ENCODE measurements at regions not wholly inside any gene's neighbourhood (a gene's known extent, or its start where the extent isn't known, plus 50 kb on each side); places are given as distances from the start of the nearest gene placed in this dataset.

- no peaks in the 10 kb centered on the region for H4K20me1 ChIP-seq (ENCODE audit: insufficient read depth, low read length)
- H3K27ac ChIP-seq (ENCODE audit: insufficient read depth, low read length), result no peak overlapping the region
- H4K91ac ChIP-seq (ENCODE audit: insufficient read depth, low read depth, low read length), result no peak overlapping the region
- no peak overlapping the region for H3K18ac ChIP-seq (ENCODE audit: low read depth, low read length)
- intact Hi-C loops (cut with micrococcal nuclease) (no loop called here), dilution Hi-C loops (cut with HindIII; ENCODE audit: low sequenced_read_pairs, unreplicated experiment) (no loop called here), in situ Hi-C loops (cut with MboI; ENCODE audit: low sequenced_read_pairs) (no loop called here)
- no peak overlapping the region for H3K4me3 ChIP-seq (ENCODE audit: insufficient read depth, low read depth, low read length)
- no peaks in the 10 kb centered on the region for H3K27me3 ChIP-seq (ENCODE audit: control insufficient read depth, insufficient read depth, low read length)
- no peak overlapping the region for H2AK9ac ChIP-seq (replicated peaks; ENCODE audit: low read depth, low read length, poor library complexity)
- no peak overlapping the region for H3K4ac ChIP-seq (ENCODE audit: low read depth, low read length)
- CTCF ChIA-PET, result no interaction called here
- POLR2A ChIA-PET (ENCODE audit: unreplicated experiment), result no interaction called here
- no peaks in the 10 kb centered on the region for H3K4me1 ChIP-seq (ENCODE audit: control insufficient read depth, insufficient read depth, low read length)
- H2BK20ac ChIP-seq (ENCODE audit: low read depth, low read length), result no peak overlapping the region
- H3K23ac ChIP-seq (ENCODE audit: low read depth, low read length), result no peak overlapping the region
- no peaks in the 10 kb centered on the region for H3K79me1 ChIP-seq (ENCODE audit: low read depth in 1 of 2, low read length in 2 of 2)
- H3K4me2 ChIP-seq (ENCODE audit: low read depth, low read length), result no peak overlapping the region
- no peak overlapping the region for H3K9ac ChIP-seq (ENCODE audit: low read depth, low read length)
- no peak overlapping the region for H2BK120ac ChIP-seq (ENCODE audit: low read depth, low read length)
- H2AK5ac ChIP-seq (ENCODE audit: low read depth, low read length), result no peak overlapping the region
- TF ChIP-seq MXI1 (IDR thresholded peaks at IDR 0.05; ENCODE audit: borderline replicate concordance, low read depth, low read length), result no peak
- TF ChIP-seq, protein P1, sequence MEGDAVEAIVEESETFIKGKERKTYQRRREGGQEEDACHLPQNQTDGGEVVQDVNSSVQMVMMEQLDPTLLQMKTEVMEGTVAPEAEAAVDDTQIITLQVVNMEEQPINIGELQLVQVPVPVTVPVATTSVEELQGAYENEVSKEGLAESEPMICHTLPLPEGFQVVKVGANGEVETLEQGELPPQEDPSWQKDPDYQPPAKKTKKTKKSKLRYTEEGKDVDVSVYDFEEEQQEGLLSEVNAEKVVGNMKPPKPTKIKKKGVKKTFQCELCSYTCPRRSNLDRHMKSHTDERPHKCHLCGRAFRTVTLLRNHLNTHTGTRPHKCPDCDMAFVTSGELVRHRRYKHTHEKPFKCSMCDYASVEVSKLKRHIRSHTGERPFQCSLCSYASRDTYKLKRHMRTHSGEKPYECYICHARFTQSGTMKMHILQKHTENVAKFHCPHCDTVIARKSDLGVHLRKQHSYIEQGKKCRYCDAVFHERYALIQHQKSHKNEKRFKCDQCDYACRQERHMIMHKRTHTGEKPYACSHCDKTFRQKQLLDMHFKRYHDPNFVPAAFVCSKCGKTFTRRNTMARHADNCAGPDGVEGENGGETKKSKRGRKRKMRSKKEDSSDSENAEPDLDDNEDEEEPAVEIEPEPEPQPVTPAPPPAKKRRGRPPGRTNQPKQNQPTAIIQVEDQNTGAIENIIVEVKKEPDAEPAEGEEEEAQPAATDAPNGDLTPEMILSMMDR (conservative IDR thresholded peaks at IDR 0.05; ENCODE audit: low read depth, low read length), result no peak
- TF ChIP-seq MAFK (IDR thresholded peaks at IDR 0.05; ENCODE audit: low read depth, low read length), result no peak
- no peak for TF ChIP-seq ELK1 (IDR thresholded peaks at IDR 0.05; ENCODE audit: borderline replicate concordance, low read depth, low read length)
- TF ChIP-seq RCOR1 (IDR thresholded peaks at IDR 0.05; ENCODE audit: insufficient replicate concordance, low read length), result no peak
- TF ChIP-seq RFX5 (IDR thresholded peaks at IDR 0.05; ENCODE audit: low read depth, low read length), result no peak
- TF ChIP-seq CEBPB (IDR thresholded peaks at IDR 0.05; ENCODE audit: low read depth, low read length), result no peak
- TF ChIP-seq CHD1 (IDR thresholded peaks at IDR 0.05; ENCODE audit: low read depth, low read length), result no peak
- TF ChIP-seq POLR2A (IDR thresholded peaks at IDR 0.05; ENCODE audit: low read depth, low read length), result no peak
- TF ChIP-seq BHLHE40 (IDR thresholded peaks at IDR 0.05; ENCODE audit: low read depth, low read length), result no peak
- TF ChIP-seq SMC3 (IDR thresholded peaks at IDR 0.05; ENCODE audit: low read depth, low read length), result no peak
- TF ChIP-seq, protein P2, sequence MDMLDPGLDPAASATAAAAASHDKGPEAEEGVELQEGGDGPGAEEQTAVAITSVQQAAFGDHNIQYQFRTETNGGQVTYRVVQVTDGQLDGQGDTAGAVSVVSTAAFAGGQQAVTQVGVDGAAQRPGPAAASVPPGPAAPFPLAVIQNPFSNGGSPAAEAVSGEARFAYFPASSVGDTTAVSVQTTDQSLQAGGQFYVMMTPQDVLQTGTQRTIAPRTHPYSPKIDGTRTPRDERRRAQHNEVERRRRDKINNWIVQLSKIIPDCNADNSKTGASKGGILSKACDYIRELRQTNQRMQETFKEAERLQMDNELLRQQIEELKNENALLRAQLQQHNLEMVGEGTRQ (IDR thresholded peaks at IDR 0.05; ENCODE audit: low read depth, low read length), result no peak
- TF ChIP-seq MAZ (IDR thresholded peaks at IDR 0.05; ENCODE audit: borderline replicate concordance, low read depth, low read length), result no peak
- TF ChIP-seq RAD21 (IDR thresholded peaks at IDR 0.05; ENCODE audit: low read length), result no peak
- TF ChIP-seq FOS (IDR thresholded peaks at IDR 0.05; ENCODE audit: low read depth, low read length), result no peak
- TF ChIP-seq NFE2L2 (IDR thresholded peaks at IDR 0.05; ENCODE audit: low read depth, low read length), result no peak
- ATAC-seq (ENCODE audit: low read depth), result no peak
- no TSS peak for BruUV-seq (replicated peaks)
- H4K8ac ChIP-seq (ENCODE audit: low read depth in 2 of 2, low read length in 2 of 2), result no peak overlapping the region
- H3K56ac ChIP-seq (ENCODE audit: extremely low read depth, insufficient read depth, low read length), result no peak overlapping the region
- no peak overlapping the region for H3K14ac ChIP-seq (replicated peaks; ENCODE audit: low read depth, low read length)
- H3K9me1 ChIP-seq (ENCODE audit: insufficient read depth, low read length), result no peaks in the 10 kb centered on the region
- H4K5ac ChIP-seq (ENCODE audit: low read depth, low read length), result no peak overlapping the region
- no peaks in the 10 kb centered on the region for H3K9me3 ChIP-seq (ENCODE audit: control insufficient read depth, insufficient read depth, low read length)
- no peak overlapping the region for H2BK5ac ChIP-seq (ENCODE audit: low read depth, low read length, poor library complexity, severe bottlenecking)
- DNase-seq, result no peak
- no peaks in the 10 kb centered on the region for H3K36me3 ChIP-seq (ENCODE audit: control insufficient read depth, insufficient read depth, low read length)
- WGBS, 2 experiments (ENCODE audit: extremely low coverage in 2 of 2, insufficient read length in 1 of 2), result no CpG with 5 or more reads among the region's 3 CpGs
- H2AFZ ChIP-seq (replicated peaks; ENCODE audit: low read length, poor library complexity), result no peak overlapping the region
- H2BK15ac ChIP-seq (ENCODE audit: low read depth, low read length), result no peak overlapping the region
Measured at GRCh38 chr4:112858751-112859150, 190.7 kb upstream of the ANK2 start.

Data from IMR-90 (cell line).